Stimulated activated naive CD8-positive, alpha-beta T cell treated with anti-CD3 and anti-CD28 coated beads, Interleukin-15, amount 100 ng/mL, for 72 hours (primary cell): ENCODE measurements at regions not wholly inside any gene's neighbourhood (a gene's known extent, or its start where the extent isn't known, plus 50 kb on each side); places are given as distances from the start of the nearest gene placed in this dataset.
A peak's percentile ranks its signal among the peaks of the same experiment; 100 is the strongest.
"Not testable (repeated sequence)": the region's sequence is repeated elsewhere in the genome, so short reads cannot be mapped to it uniquely, and the experiment has no call there.

ENCODE experiments used
- ATAC-seq: fragments of 150-1000 bp; cut with Tn5 transposase; 2 replicates; pipeline ENCODE4 v1.10.0; 2021; ENCODE audit warnings: mild to moderate bottlenecking, moderate library complexity
- DNase-seq, 2 donors: peaks; one replicate each; pipeline ENCODE4 v3.0.0; 2021 to 2022
- H3K27ac Mint-ChIP-seq, 2 donors: one replicate each; pipeline ENCODE4 v1.8.0; 2022; ENCODE audit warnings: mild to moderate bottlenecking in 2 of 2, mixed read lengths in 2 of 2, moderate library complexity in 2 of 2
- H3K27me3 Mint-ChIP-seq: one replicate; pipeline ENCODE4 v1.8.0; 2022; ENCODE audit warnings: mixed read lengths
- H3K4me1 Mint-ChIP-seq: one replicate; pipeline ENCODE4 v1.8.0; 2022; ENCODE audit warnings: mild to moderate bottlenecking, mixed read lengths
- H3K4me3 Mint-ChIP-seq, 2 donors: one replicate each; pipeline ENCODE4 v1.8.0; 2022; ENCODE audit warnings: mild to moderate bottlenecking in 2 of 2, mixed read lengths in 2 of 2, moderate library complexity in 1 of 2
- H3K9me3 Mint-ChIP-seq, 2 donors: one replicate each; pipeline ENCODE4 v1.8.0; 2022; ENCODE audit warnings: mixed read lengths in 2 of 2

DNA sequence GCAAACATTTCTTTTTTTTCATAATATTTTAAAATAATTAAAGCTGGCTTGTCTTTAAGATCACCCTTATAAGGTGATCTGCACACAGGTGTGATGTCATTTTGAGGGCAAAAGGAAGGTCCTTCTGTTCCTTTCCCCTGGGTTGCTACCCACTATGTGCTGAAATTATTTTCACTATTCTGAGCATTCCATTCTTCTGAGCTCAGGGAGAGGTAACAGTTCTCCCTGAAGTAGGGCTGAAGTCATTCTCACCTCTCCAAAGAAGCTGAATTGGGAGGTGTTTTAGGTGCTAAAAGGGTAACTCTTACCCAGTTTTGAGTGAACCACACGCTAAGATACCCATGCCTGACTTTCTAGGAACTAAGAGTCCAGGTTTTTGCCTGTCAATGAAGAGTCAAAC lies 247.6 kb downstream of the SLC4A3 start:
- Mint-ChIP-seq H3K27ac (no peak overlapping the region), H3K4me3 (no peak overlapping the region), H3K4me1 (no peaks in the 10 kb centered on the region), H3K27me3 (no peaks in the 10 kb centered on the region), H3K9me3 (no peaks in the 10 kb centered on the region)
- DNase-seq = no peak
- ATAC-seq = no peak

DNA sequence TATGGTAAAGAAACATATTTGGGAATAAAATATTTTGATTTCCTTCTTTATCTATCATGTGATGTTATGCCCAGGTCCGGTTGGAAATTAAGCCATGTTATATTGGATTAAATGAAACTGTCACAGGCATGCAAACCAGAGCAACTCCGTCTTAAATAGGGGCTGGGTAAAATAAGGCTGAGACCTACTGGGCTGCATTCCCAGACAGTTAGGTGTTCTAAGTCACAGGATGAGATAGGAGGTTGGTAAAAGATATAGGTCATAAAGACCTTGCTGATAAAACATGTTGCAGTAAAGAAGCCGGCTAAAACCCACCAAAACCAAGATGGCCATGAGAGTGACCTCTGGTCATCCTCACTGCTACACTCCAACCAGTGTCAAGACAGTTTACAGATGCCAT lies 248.6 kb downstream of the SLC4A3 start:
- ATAC-seq, DNase-seq, H3K27ac Mint-ChIP-seq, H3K4me3 Mint-ChIP-seq, H3K9me3 Mint-ChIP-seq, H3K27me3 Mint-ChIP-seq, H3K4me1 Mint-ChIP-seq: not testable (repeated sequence)

DNA sequence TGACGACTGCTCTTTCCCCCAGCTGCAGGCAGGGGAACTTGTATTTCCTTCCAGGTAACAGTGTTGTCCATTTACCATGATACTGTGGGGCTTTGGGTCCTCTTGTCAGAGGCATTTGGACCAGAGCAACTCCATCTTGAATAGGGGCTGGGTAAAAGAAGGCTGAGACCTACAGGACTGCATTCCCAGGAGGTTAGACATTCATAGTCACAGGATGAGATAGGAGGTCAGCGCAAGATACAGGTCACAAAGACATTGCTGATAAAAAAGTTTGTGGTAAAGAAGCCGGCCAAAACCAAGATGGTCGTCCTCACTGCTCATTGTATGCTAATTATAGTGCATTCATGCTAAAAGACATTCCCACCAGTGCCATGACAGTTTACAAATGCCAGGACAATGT lies 249.5 kb downstream of the SLC4A3 start:
- DNase-seq (no peak), ATAC-seq (no peak)
- no peaks in the 10 kb centered on the region for H3K27me3 Mint-ChIP-seq
- H3K27ac Mint-ChIP-seq = no peak overlapping the region
- H3K4me1 Mint-ChIP-seq = no peaks in the 10 kb centered on the region
- no peaks in the 10 kb centered on the region for H3K9me3 Mint-ChIP-seq
- H3K4me3 Mint-ChIP-seq = no peak overlapping the region

DNA sequence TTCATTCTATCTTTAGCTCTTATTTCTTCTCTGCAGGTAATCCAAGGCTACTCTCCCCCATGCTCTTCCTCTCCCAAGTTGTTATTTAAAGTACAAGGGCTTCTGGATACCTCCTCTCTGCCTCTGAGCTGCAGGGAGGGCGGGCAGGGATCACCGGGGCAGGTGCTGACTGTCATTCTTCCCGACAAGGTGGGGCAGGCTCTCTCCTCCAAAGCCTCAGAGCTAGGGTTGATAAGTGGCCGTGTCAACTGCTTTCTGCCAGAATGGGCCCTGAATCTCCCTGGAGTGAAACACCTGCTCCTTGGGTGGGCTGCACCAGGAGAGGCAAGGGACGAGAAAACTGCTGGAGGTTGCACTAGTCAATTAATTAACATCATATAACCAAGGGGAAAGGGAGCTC lies 250.3 kb downstream of the SLC4A3 start:
- Mint-ChIP-seq H3K27ac (no peak overlapping the region), H3K9me3 (no peaks in the 10 kb centered on the region), H3K4me3 (no peak overlapping the region), H3K4me1 (no peaks in the 10 kb centered on the region), H3K27me3 (no peaks in the 10 kb centered on the region)
- ATAC-seq (no peak), DNase-seq (no peak)

DNA sequence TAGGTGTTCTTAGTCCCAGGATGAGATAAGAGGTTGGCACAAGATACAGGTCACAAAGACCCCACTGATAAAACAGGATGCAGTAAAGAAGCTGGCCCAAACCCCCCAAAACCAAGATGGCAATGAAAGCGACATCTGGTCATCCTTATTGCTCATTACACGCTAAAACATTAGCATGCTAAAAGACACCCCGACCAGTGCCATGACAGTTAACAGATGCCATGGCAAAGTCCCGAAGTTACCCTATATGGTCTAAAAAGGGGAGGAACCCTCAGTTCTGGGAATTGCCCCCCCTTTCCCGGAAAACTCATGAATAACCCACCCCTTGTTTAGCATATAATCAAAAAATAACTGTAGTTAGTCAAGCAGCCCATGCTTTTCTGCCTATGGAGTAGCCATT lies 251.1 kb downstream of the SLC4A3 start:
- no peaks in the 10 kb centered on the region for H3K27me3 Mint-ChIP-seq
- no peak overlapping the region for H3K27ac Mint-ChIP-seq
- H3K4me3 Mint-ChIP-seq = no peak overlapping the region
- H3K9me3 Mint-ChIP-seq = no peaks in the 10 kb centered on the region
- no peaks in the 10 kb centered on the region for H3K4me1 Mint-ChIP-seq
- no peak for DNase-seq
- no peak for ATAC-seq

DNA sequence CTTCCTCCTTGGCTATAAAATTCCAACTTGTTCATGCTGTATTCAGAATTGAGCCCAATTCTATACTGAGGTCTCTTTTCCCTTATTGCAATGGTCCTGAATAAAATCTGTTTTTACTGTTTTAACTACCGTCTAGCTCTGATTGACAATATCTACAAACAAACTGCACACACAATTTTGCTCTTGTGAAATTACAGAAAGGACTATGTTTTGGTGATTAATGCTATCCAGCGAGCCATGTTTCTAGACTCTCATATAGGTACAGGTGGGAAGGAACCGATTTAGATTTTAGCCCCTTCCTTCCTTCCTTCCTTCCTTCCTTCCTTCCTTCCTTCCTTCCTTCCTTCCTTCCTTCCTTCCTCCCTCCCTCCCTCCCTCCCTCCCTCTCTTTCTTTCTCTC lies 254.4 kb downstream of the SLC4A3 start:
- no peak for DNase-seq
- Mint-ChIP-seq H3K9me3 (no peaks in the 10 kb centered on the region), H3K27ac (no peak overlapping the region), H3K4me3 (no peak overlapping the region), H3K4me1 (no peaks in the 10 kb centered on the region), H3K27me3 (peaks cover 16% of the 10 kb centered on the region)
- no peak for ATAC-seq

DNA sequence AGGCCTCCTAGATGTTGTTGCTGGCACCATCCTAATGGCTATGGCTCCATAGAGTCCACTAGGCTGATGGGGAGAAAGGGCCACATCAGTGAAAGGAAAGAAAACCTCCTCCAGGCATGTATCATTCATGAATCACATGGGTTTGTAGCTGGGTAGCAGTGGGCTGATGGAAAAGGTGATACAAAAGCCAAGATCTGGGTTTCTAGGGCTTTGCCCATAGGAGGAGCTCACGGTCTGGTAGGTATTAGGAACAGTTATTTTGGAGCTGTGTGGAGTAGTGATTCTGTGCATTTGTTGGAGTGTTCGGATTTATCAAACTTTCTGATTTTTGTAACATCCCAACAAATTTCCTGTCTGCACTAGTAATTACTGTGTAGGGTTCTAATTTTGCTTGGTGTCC lies 259.2 kb downstream of the SLC4A3 start:
- ATAC-seq (no peak), DNase-seq (no peak)
- Mint-ChIP-seq H3K9me3 (no peaks in the 10 kb centered on the region), H3K27ac (no peak overlapping the region), H3K4me1 (no peaks in the 10 kb centered on the region), H3K4me3 (no peak overlapping the region), H3K27me3 (peaks cover 16% of the 10 kb centered on the region)

DNA sequence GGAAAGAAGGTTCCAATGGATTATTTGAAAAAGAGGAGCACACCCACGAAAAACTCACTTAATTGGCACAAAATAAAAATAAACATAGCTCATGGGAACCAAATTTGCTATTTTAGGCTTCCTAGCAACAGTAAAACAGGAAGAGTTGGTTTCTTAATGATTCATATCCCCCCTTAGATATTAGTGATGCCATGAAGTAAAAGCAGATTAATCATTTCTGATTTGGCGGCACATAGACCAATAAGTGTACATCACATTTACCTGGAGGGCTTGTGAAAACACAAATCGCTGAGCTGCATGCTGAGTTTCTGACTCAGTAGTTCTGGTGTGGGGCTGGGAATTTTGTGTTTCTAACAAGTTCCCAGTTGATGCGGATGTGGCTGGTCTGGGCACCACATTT lies 260.4 kb downstream of the SLC4A3 start:
- no peak for DNase-seq
- peaks cover 16% of the 10 kb centered on the region for H3K27me3 Mint-ChIP-seq
- no peak for ATAC-seq
- H3K4me1 Mint-ChIP-seq = no peaks in the 10 kb centered on the region
- H3K4me3 Mint-ChIP-seq = no peak overlapping the region
- H3K9me3 Mint-ChIP-seq = no peaks in the 10 kb centered on the region
- H3K27ac Mint-ChIP-seq = no peak overlapping the region

DNA sequence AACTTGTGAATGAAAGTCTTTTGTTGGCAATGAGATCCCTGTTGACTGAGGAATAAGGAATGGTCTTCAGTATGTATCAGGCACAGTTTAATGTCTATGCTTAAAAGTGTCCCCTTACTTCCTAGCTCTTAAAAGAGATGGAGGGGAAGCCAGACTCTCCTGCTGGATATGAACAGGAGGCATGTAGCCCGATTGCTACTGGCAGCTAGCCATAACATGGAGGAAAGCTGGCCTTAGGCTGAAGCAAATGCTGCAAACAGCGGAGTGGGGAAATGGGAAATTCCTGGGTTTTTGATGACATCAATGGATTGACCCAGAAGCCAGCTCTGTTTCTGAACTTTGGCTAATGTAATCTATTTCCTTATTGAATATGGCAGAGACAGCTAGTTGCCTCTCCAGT lies 266.1 kb downstream of the SLC4A3 start:
- H3K4me3 Mint-ChIP-seq = no peak overlapping the region
- no peak overlapping the region for H3K27ac Mint-ChIP-seq
- no peaks in the 10 kb centered on the region for H3K9me3 Mint-ChIP-seq
- H3K4me1 Mint-ChIP-seq = no peaks in the 10 kb centered on the region
- ATAC-seq (no peak), DNase-seq (no peak)
- H3K27me3 Mint-ChIP-seq = no peaks in the 10 kb centered on the region

DNA sequence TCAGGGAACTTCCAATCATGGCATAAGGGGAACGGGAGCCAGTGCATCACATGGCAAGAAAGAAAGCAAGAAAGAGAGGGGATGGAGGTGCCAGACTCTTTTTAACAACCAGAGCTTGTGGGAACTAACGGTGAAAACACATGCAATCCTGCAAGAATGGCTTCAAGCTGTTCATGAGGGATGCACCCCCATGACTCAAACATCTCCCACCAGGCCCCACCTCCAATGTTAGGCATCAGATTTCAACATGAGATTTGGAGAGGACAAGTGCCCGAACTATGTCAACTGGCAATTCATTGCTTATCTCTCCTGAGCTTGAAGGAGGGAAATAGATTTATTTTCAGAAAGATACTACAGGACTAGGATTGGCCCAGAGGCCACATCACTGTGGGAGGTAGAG lies 270.0 kb downstream of the SLC4A3 start:
- ATAC-seq (no peak), DNase-seq (no peak)
- Mint-ChIP-seq H3K4me3 (no peak overlapping the region), H3K27me3 (peaks cover 6% of the 10 kb centered on the region), H3K4me1 (no peaks in the 10 kb centered on the region), H3K9me3 (no peaks in the 10 kb centered on the region), H3K27ac (no peak overlapping the region)

DNA sequence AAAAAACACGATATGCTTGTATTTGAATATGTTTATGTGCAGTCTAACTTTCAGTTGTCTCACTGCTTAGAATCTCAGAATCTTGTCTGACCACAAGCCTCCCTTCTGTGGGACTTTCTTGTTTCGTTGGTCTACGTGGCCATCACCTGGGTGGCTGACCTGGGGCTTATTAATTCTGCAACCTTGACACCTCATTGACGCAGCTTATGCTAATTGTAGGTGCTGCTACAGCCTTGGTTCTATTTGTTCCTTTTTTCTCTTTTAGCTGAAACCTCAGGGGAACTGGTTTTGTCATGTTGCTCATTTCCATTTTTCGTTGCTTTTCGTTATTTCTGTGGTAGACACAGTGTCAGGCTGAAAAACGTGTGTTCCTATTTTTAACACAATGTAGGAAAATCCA lies 273.7 kb downstream of the SLC4A3 start:
- Mint-ChIP-seq H3K9me3 (no peaks in the 10 kb centered on the region), H3K27ac (no peak overlapping the region)
- ATAC-seq = no peak

DNA sequence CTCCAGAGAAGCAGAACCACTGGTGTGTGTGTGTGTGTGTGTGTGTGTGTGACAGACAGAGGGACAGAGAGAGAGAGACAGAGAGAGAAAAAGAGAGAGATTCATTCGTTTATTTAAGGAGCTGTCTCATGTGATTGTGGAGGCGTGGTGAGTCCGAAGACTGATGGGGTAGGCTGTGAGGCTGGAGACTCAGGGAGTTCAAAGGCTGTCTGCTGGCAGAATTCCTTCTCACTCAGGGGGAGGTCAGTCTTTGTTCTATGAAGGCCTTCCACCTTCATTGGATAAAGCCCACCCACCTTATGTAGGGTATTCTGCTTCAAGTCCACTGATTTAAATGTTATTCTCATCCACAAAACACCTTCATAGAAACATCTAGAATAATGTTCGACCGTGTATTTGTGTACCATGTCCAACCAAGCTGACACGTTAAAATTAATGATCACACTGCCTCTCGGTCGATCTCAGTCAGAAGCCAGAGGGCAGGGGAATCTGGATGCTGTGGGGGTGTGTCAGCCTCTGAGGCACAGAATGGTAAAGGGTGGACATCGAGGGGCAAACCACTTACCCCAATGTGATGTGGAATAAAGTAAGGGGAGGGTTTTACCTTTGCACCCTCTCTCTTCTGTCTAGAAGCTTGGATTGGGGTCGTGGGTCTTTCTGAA lies 275.6 kb downstream of the SLC4A3 start:
- Mint-ChIP-seq H3K27me3 (peaks cover 11% of the 10 kb centered on the region), H3K9me3 (no peaks in the 10 kb centered on the region), H3K4me1 (no peaks in the 10 kb centered on the region), H3K27ac (no peak overlapping the region), H3K4me3 (no peak overlapping the region)
- DNase-seq (no peak), ATAC-seq (no peak)

More for the DNA sequence above, 273.7 kb downstream of the SLC4A3 start:
- Mint-ChIP-seq H3K4me1 (no peaks in the 10 kb centered on the region), H3K4me3 (no peak overlapping the region), H3K27me3 (peaks cover 11% of the 10 kb centered on the region)
- no peak for DNase-seq

DNA sequence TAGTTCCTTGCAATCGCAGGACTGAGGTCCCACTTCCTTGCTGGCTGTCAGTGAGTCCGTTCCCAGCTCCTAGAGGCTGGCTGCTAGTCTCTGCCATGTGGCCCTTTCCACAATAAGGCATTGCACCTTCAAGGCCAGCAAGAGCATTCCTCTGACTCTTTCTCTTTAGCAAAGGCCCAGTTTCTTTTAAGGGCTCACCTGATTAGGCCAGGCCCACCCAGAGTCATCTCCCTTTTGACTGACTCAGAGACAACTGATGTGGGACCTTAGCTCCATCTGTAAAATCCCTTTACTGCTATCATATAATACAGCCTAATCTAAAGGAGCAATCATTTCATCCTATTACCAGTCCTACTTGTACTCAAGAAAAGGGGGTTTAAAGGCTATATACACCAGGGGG lies 278.2 kb downstream of the SLC4A3 start:
- Mint-ChIP-seq H3K9me3 (no peaks in the 10 kb centered on the region), H3K4me3 (no peak overlapping the region), H3K4me1 (no peaks in the 10 kb centered on the region), H3K27me3 (peaks cover 11% of the 10 kb centered on the region), H3K27ac (no peak overlapping the region)
- no peak for DNase-seq
- ATAC-seq = no peak

DNA sequence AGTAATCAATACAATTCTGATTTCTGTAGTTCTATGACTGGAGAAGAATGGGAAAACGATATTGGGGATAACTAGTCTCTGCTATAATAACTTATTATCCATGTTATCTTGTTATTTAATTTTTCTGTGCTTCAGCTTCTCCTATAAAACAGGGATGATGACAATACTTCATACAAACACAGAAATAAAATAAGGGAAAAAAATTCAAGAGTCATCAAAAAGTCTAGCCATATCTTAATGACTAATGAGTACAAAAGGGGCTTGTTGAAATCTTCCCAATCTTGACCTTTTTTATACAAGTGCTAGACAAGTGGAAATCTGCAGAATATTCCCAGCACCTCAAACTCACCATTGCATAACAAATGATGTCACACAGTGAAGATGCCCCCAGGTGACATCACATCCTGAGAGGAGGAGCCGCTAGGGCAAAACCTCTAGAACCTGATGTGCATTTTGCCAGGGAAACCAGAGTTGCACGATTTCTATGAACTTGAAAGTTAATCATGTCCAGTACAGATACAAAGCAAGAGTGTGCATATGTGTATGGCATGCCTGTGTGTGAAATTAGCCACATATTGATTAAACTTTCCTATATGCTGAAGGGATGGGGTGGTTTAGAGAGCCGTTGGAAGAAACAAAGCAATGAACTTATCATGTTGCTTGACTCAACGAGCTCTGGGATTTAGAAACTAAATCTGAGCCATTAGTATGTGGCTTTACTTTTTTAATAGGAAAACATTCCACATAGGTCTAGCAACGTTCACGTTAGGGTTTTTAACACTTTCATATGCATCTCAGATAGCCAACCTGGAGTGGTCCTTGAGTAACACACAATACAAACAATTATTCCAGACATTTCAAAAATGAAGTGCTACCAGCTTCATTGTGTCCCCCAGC lies 278.9 kb downstream of the SLC4A3 start:
- Mint-ChIP-seq H3K9me3 (no peaks in the 10 kb centered on the region), H3K4me1 (no peaks in the 10 kb centered on the region), H3K27me3 (peaks cover 11% of the 10 kb centered on the region), H3K4me3 (no peak overlapping the region), H3K27ac (no peak overlapping the region)
- no peak for ATAC-seq
- DNase-seq = no peak

DNA sequence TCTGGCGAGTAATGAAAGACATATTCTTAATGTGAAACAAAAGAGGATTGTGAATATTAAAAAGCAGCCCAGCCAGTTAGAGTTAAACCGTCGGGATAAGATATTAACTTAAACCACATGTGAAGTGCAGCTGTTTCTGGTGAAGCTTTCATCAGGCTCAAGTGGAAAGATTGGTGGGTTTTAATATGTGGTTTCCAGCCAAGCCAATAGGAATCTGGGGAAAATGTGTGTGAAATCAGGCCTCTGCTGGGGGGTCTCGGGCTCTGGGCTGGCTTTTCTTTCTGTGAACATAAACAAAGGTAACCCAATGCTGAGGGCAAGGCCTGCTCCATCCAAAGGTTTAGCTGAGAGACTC lies 279.6 kb downstream of the SLC4A3 start:
- H3K27me3 Mint-ChIP-seq = peaks cover 9% of the 10 kb centered on the region
- no peaks in the 10 kb centered on the region for H3K4me1 Mint-ChIP-seq
- no peak overlapping the region for H3K27ac Mint-ChIP-seq
- H3K9me3 Mint-ChIP-seq = no peaks in the 10 kb centered on the region
- no peak overlapping the region for H3K4me3 Mint-ChIP-seq
- ATAC-seq (no peak), DNase-seq (no peak)

DNA sequence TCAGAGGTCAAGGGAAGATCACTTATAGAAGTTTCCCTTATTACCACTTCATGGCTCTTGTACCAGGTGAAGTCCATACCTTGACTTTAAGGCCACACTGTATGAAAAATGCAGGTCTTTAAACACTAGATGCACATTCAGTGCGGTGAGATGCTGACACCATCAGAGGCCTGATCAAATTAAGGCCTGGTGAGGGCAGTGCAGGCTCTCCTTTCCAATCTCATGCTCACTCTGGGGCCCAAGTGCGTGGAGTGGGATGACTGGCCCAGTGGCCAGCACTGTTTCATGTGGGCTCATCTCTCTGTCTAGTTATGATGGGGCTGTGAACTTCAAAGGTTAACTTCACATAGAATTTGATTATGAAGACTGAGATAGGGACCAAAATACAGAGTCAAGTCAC lies 281.1 kb downstream of the SLC4A3 start:
- H3K4me1 Mint-ChIP-seq = no peaks in the 10 kb centered on the region
- ATAC-seq = peak; percentile 31

DNA sequence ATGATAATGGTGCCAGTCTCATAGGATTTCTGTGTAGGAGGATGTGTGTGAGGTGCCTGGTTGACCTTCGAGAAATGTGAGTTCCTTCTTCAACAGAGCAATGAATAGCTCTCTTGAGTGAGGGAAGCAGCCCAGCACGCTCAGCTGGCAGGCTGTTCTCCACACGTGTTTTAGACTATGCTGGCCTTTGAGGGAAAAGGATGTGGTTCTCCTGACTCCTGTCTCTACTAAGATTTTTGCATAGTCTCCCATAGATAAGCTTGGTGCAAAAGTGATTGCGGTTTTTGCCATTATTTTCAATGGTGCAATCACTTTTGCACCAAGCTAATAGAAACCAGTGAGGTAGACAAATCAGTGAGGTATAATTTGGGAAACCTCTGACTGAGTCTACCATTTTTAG lies 284.1 kb downstream of the SLC4A3 start:
- H3K27me3 Mint-ChIP-seq = no peaks in the 10 kb centered on the region
- no peak overlapping the region for H3K27ac Mint-ChIP-seq
- H3K9me3 Mint-ChIP-seq = no peaks in the 10 kb centered on the region
- no peak for ATAC-seq
- H3K4me1 Mint-ChIP-seq = no peaks in the 10 kb centered on the region
- no peak for DNase-seq
- no peak overlapping the region for H3K4me3 Mint-ChIP-seq

More for the DNA sequence above, 281.1 kb downstream of the SLC4A3 start:
- Mint-ChIP-seq H3K27me3 (no peaks in the 10 kb centered on the region), H3K9me3 (no peaks in the 10 kb centered on the region), H3K4me3 (no peak overlapping the region), H3K27ac (no peak overlapping the region)
- no peak for DNase-seq
